ENCODE measurements at regions not wholly inside any gene's neighbourhood (a gene's known extent, or its start where the extent isn't known, plus 50 kb on each side); places are given as distances from the start of the nearest gene placed in this dataset.

- Mint-ChIP-seq H3K27me3 (no peaks in the 10 kb centered on the region), H3K27ac (no peak overlapping the region), H3K9me3 (peaks cover 0 to 4% (median 0%) of the 10 kb centered on the region in 5 donors), H3K36me3 (no peaks in the 10 kb centered on the region), H3K4me3 (no peak overlapping the region), H3K4me1 (no peaks in the 10 kb centered on the region)
- no peak for DNase-seq
- ChIA-PET CTCF (no interaction called here), POLR2A (no interaction called here)
- Histone ChIP-seq H3K9me3 (ENCODE audit: low read length) (no peaks in the 10 kb centered on the region), H3K27ac (ENCODE audit: low read depth, low read length) (no peak overlapping the region), H3K27me3 (ENCODE audit: insufficient read depth, low read length, poor library complexity, severe bottlenecking) (no peaks in the 10 kb centered on the region), H3K4me3 (ENCODE audit: low read length) (no peak overlapping the region), H3K4me1 (ENCODE audit: insufficient read depth, low read length) (no peaks in the 10 kb centered on the region), H3K36me3 (ENCODE audit: insufficient read depth, low read length) (no peaks in the 10 kb centered on the region)
These were observed 171.2 kb upstream of the PIK3C3 start for GRCh38 chr18:41783879-41784278.

GRCh38 chr18:41783065-41783818 lies 171.8 kb upstream of the PIK3C3 start:
- H3K4me3 Mint-ChIP-seq, result no peak overlapping the region
- Histone ChIP-seq H3K9me3 (ENCODE audit: low read length) (no peaks in the 10 kb centered on the region), H3K4me3 (ENCODE audit: low read length) (no peak overlapping the region), H3K27ac (ENCODE audit: low read depth, low read length) (no peak overlapping the region), H3K27me3 (ENCODE audit: insufficient read depth, low read length, poor library complexity, severe bottlenecking) (no peaks in the 10 kb centered on the region), H3K4me1 (ENCODE audit: insufficient read depth, low read length) (no peaks in the 10 kb centered on the region), H3K36me3 (ENCODE audit: insufficient read depth, low read length) (no peaks in the 10 kb centered on the region)
- no peaks in the 10 kb centered on the region for H3K4me1 Mint-ChIP-seq
- H3K27me3 Mint-ChIP-seq, result no peaks in the 10 kb centered on the region
- ChIA-PET CTCF (no interaction called here), POLR2A (no interaction called here)
- no peak for DNase-seq
- no peaks in the 10 kb centered on the region for H3K36me3 Mint-ChIP-seq
- peaks cover 0 to 4% (median 0%) of the 10 kb centered on the region in 5 donors for H3K9me3 Mint-ChIP-seq
- no peak overlapping the region for H3K27ac Mint-ChIP-seq

GRCh38 chr18:41771973-41772372 lies 183.1 kb upstream of the PIK3C3 start:
- Histone ChIP-seq H3K27me3 (ENCODE audit: insufficient read depth, low read length, poor library complexity, severe bottlenecking) (no peaks in the 10 kb centered on the region), H3K9me3 (ENCODE audit: low read length) (no peaks in the 10 kb centered on the region), H3K27ac (ENCODE audit: low read depth, low read length) (no peak overlapping the region), H3K36me3 (ENCODE audit: insufficient read depth, low read length) (no peaks in the 10 kb centered on the region), H3K4me3 (ENCODE audit: low read length) (no peak overlapping the region), H3K4me1 (ENCODE audit: insufficient read depth, low read length) (no peaks in the 10 kb centered on the region)
- Mint-ChIP-seq H3K27me3 (peaks cover 0 to 1% of the 10 kb centered on the region in 2 donors), H3K27ac (no peak overlapping the region), H3K4me1 (no peaks in the 10 kb centered on the region), H3K4me3 (no peak overlapping the region), H3K9me3 (peaks cover 0 to 4% (median 3%) of the 10 kb centered on the region in 5 donors), H3K36me3 (no peaks in the 10 kb centered on the region)
- DNase-seq, result no peak
- CTCF ChIA-PET, result no interaction called here
- POLR2A ChIA-PET, result no interaction called here

- DNase-seq, result no peak
- H3K4me3 ChIP-seq (ENCODE audit: low read length), result no peak overlapping the region
- H3K4me1 ChIP-seq (ENCODE audit: insufficient read depth, low read length), result no peaks in the 10 kb centered on the region
- Mint-ChIP-seq H3K4me1 (no peaks in the 10 kb centered on the region), H3K27ac (no peak overlapping the region), H3K4me3 (no peak overlapping the region), H3K27me3 (peaks cover 0 to 3% of the 10 kb centered on the region in 2 donors), H3K9me3 (peaks cover 0 to 1% (median 0%) of the 10 kb centered on the region in 5 donors), H3K36me3 (no peaks in the 10 kb centered on the region)
- no peaks in the 10 kb centered on the region for H3K27me3 ChIP-seq (ENCODE audit: insufficient read depth, low read length, poor library complexity, severe bottlenecking)
- H3K9me3 ChIP-seq (ENCODE audit: low read length), result no peaks in the 10 kb centered on the region
- no peak overlapping the region for H3K27ac ChIP-seq (ENCODE audit: low read depth, low read length)
- no peaks in the 10 kb centered on the region for H3K36me3 ChIP-seq (ENCODE audit: insufficient read depth, low read length)
- POLR2A ChIA-PET, result no interaction called here
- CTCF ChIA-PET, result no interaction called here
These were observed 185.8 kb upstream of the PIK3C3 start for GRCh38 chr18:41769265-41769664.

GRCh38 chr18:41768467-41768866 lies 186.6 kb upstream of the PIK3C3 start:
- Histone ChIP-seq H3K36me3 (ENCODE audit: insufficient read depth, low read length) (no peaks in the 10 kb centered on the region), H3K27ac (ENCODE audit: low read depth, low read length) (no peak overlapping the region), H3K27me3 (ENCODE audit: insufficient read depth, low read length, poor library complexity, severe bottlenecking) (no peaks in the 10 kb centered on the region), H3K4me3 (ENCODE audit: low read length) (no peak overlapping the region), H3K9me3 (ENCODE audit: low read length) (no peaks in the 10 kb centered on the region), H3K4me1 (ENCODE audit: insufficient read depth, low read length) (no peaks in the 10 kb centered on the region)
- DNase-seq, result no peak
- Mint-ChIP-seq H3K4me3 (no peak overlapping the region), H3K27ac (no peak overlapping the region), H3K27me3 (peaks cover 0 to 4% of the 10 kb centered on the region in 2 donors), H3K9me3 (peaks cover 0 to 2% (median 0%) of the 10 kb centered on the region in 5 donors), H3K4me1 (no peaks in the 10 kb centered on the region), H3K36me3 (no peaks in the 10 kb centered on the region)
- CTCF ChIA-PET, result no interaction called here
- POLR2A ChIA-PET, result no interaction called here

GRCh38 chr18:41767960-41768359 lies 187.1 kb upstream of the PIK3C3 start:
- DNase-seq, result no peak
- Mint-ChIP-seq H3K36me3 (no peaks in the 10 kb centered on the region), H3K4me1 (no peaks in the 10 kb centered on the region), H3K4me3 (no peak overlapping the region), H3K27me3 (peaks cover 0 to 4% of the 10 kb centered on the region in 2 donors), H3K9me3 (peaks cover 0 to 2% (median 0%) of the 10 kb centered on the region in 5 donors), H3K27ac (no peak overlapping the region)
- Histone ChIP-seq H3K27me3 (ENCODE audit: insufficient read depth, low read length, poor library complexity, severe bottlenecking) (no peaks in the 10 kb centered on the region), H3K4me1 (ENCODE audit: insufficient read depth, low read length) (no peaks in the 10 kb centered on the region), H3K27ac (ENCODE audit: low read depth, low read length) (no peak overlapping the region), H3K36me3 (ENCODE audit: insufficient read depth, low read length) (no peaks in the 10 kb centered on the region), H3K9me3 (ENCODE audit: low read length) (no peaks in the 10 kb centered on the region), H3K4me3 (ENCODE audit: low read length) (no peak overlapping the region)
- ChIA-PET CTCF (no interaction called here), POLR2A (no interaction called here)

GRCh38 chr18:41765460-41765859 lies 189.6 kb upstream of the PIK3C3 start:
- Histone ChIP-seq H3K27ac (ENCODE audit: low read depth, low read length) (no peak overlapping the region), H3K27me3 (ENCODE audit: insufficient read depth, low read length, poor library complexity, severe bottlenecking) (no peaks in the 10 kb centered on the region), H3K36me3 (ENCODE audit: insufficient read depth, low read length) (no peaks in the 10 kb centered on the region), H3K4me1 (ENCODE audit: insufficient read depth, low read length) (no peaks in the 10 kb centered on the region), H3K9me3 (ENCODE audit: low read length) (no peaks in the 10 kb centered on the region), H3K4me3 (ENCODE audit: low read length) (no peak overlapping the region)
- H3K27me3 Mint-ChIP-seq, result peaks cover 0 to 4% of the 10 kb centered on the region in 2 donors
- DNase-seq, result no peak
- no peaks in the 10 kb centered on the region for H3K36me3 Mint-ChIP-seq
- no peak overlapping the region for H3K27ac Mint-ChIP-seq
- H3K4me3 Mint-ChIP-seq, result no peak overlapping the region
- no peaks in the 10 kb centered on the region for H3K4me1 Mint-ChIP-seq
- POLR2A ChIA-PET, result no interaction called here
- H3K9me3 Mint-ChIP-seq, result peaks cover 0 to 2% (median 0%) of the 10 kb centered on the region in 5 donors
- CTCF ChIA-PET, result no interaction called here

- CTCF ChIA-PET, result no interaction called here
- H3K36me3 Mint-ChIP-seq, result no peaks in the 10 kb centered on the region
- H3K4me1 Mint-ChIP-seq, result no peaks in the 10 kb centered on the region
- H3K27ac ChIP-seq (ENCODE audit: low read depth, low read length), result no peak overlapping the region
- H3K36me3 ChIP-seq (ENCODE audit: insufficient read depth, low read length), result no peaks in the 10 kb centered on the region
- H3K27me3 Mint-ChIP-seq, result peaks cover 0 to 4% of the 10 kb centered on the region in 2 donors
- no peaks in the 10 kb centered on the region for H3K4me1 ChIP-seq (ENCODE audit: insufficient read depth, low read length)
- no peak for DNase-seq
- H3K27ac Mint-ChIP-seq, result no peak overlapping the region
- peaks cover 0 to 2% (median 0%) of the 10 kb centered on the region in 5 donors for H3K9me3 Mint-ChIP-seq
- H3K4me3 ChIP-seq (ENCODE audit: low read length), result no peak overlapping the region
- POLR2A ChIA-PET, result no interaction called here
- no peak overlapping the region for H3K4me3 Mint-ChIP-seq
- no peaks in the 10 kb centered on the region for H3K9me3 ChIP-seq (ENCODE audit: low read length)
- H3K27me3 ChIP-seq (ENCODE audit: insufficient read depth, low read length, poor library complexity, severe bottlenecking), result no peaks in the 10 kb centered on the region
These were observed 191.7 kb upstream of the PIK3C3 start for GRCh38 chr18:41763361-41763760.

Data from CD8-positive, alpha-beta memory T cell (primary cell).